HepG2 (cell line): ENCODE measurements at regions not wholly inside any gene's neighbourhood (a gene's known extent, or its start where the extent isn't known, plus 50 kb on each side); places are given as distances from the start of the nearest gene placed in this dataset.

Experiments
- CHD2 ChIP-seq: IDR thresholded peaks from 2 replicates; pipeline ENCODE4 v1.6.1; 2011; ENCODE audit warnings: low read depth, low read length, improper control_type of control experiment
- POLR2AphosphoS5 ChIP-seq: IDR thresholded peaks from 2 replicates; pipeline ENCODE4 v1.6.1; 2012; ENCODE audit warnings: low read depth, low read length
- SP1 ChIP-seq, 2 experiments: fragments of 450-650 bp in 1 of 2; sonication (generic) in 1 of 2; formaldehyde crosslinking in 1 of 2; IDR thresholded peaks; 2 replicates each; pipeline versions ENCODE4 v1.4.0 to v1.6.1; 2016 to 2020; ENCODE audit warnings: missing genetic modification reagents in 1 of 2
- UBTF ChIP-seq: sonication (generic); formaldehyde crosslinking; IDR thresholded peaks from 2 replicates; pipeline ENCODE4 v1.4.0; 2020; ENCODE audit warnings: mild to moderate bottlenecking, missing genetic modification reagents
- YY1 ChIP-seq: IDR thresholded peaks from 2 replicates; pipeline ENCODE4 v1.6.1; 2011; ENCODE audit warnings: low read length, low read depth, moderate library complexity, mild to moderate bottlenecking; ENCODE audit not compliant: insufficient read depth, insufficient replicate concordance
- ZNF274 ChIP-seq: sonication (generic); formaldehyde crosslinking; IDR thresholded peaks from 2 replicates; pipeline ENCODE4 v1.5.1; 2020; ENCODE audit warnings: mild to moderate bottlenecking, missing genetic modification reagents
- ZNF761 ChIP-seq: sonication (generic); formaldehyde crosslinking; conservative IDR thresholded peaks from 2 replicates; pipeline ENCODE4 v1.4.0; 2020; ENCODE audit warnings: mild to moderate bottlenecking, missing genetic modification reagents
- ZSCAN20 ChIP-seq: sonication (generic); formaldehyde crosslinking; IDR thresholded peaks from 2 replicates; pipeline ENCODE4 v1.4.0; 2020; ENCODE audit warnings: missing genetic modification reagents, mild to moderate bottlenecking, borderline replicate concordance

DNA sequence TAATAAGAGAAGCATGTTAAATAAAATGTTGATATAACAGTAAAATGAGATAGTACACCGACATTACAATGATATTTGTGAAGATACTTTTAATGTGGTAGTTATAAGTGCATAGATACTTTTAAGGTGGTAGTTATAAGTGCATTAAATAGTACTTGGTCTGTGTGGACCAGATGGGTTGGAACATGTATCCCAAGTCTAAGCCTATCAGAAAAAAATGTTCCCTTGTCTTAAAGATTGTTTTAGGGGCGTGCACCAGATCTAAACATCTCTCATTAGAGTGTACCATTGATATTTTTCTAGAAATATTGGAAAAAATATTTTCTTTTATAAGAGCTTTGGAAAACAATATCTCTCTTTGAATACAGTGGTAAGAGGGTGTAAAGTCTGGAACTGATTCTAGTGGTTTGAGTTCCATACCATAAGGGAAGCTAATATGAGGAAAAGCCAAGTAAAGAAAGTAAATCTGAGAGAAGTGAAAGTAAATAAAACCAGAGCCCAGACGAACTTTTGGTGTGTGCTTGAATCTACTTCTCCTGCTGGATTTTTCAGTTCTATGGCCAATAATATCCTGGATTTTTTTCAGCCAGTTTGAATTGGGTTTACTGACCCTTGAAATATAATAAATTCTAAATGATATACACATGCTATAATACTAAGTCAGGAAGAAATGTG, 175.3 kb downstream of the MBL2 start:
- no peak for TF ChIP-seq ZNF761 (CRISPR knock-in tag)
- no peak for TF ChIP-seq CHD2
- TF ChIP-seq UBTF (CRISPR knock-in tag), result no peak
- TF ChIP-seq SP1 (IDR thresholded peaks at IDR 0.05), result no peak
- TF ChIP-seq SP1 (CRISPR knock-in tag; IDR thresholded peaks at IDR 0.05), result no peak
- no peak for TF ChIP-seq ZNF274
- no peak for TF ChIP-seq YY1
- no peak for TF ChIP-seq POLR2AphosphoS5
- TF ChIP-seq ZSCAN20 (CRISPR knock-in tag), result no peak
